NCI-H1694 treated with DMSO at 0.1 percent for 48 hours (cell line): ENCODE measurements at regions not wholly inside any gene's neighbourhood (a gene's known extent, or its start where the extent isn't known, plus 50 kb on each side); places are given as distances from the start of the nearest gene placed in this dataset.

Source experiments
- DNase-seq: peaks from one replicate; lab custom pipeline; 2025; lab: John Stamatoyannopoulos, UW

GRCh38 chr4:63619771-63620170 lies 789.5 kb downstream of the TECRL start:
- DNase-seq = peak; percentile 44

GRCh38 chr4:63618883-63619718 lies 790.1 kb downstream of the TECRL start:
- peak; percentile 73 for DNase-seq

- no peak for DNase-seq
Observed at GRCh38 chr4:63607169-63607872, 801.9 kb downstream of the TECRL start.

- no peak for DNase-seq
Observed at GRCh38 chr4:63589796-63590195, 819.5 kb downstream of the TECRL start.

- DNase-seq = no peak
Observed at GRCh38 chr4:63583561-63583960, 825.7 kb downstream of the TECRL start.

GRCh38 chr4:63583007-63583406 lies 826.2 kb downstream of the TECRL start:
- no peak for DNase-seq

- DNase-seq = no peak
Observed at GRCh38 chr4:63580796-63581475, 828.3 kb downstream of the TECRL start.

- DNase-seq = no peak
Observed at GRCh38 chr4:63578383-63578782, 830.9 kb downstream of the TECRL start.

GRCh38 chr4:63566658-63567057 lies 842.6 kb downstream of the TECRL start:
- no peak for DNase-seq

- DNase-seq = no peak
Observed at GRCh38 chr4:63563288-63564014, 845.8 kb downstream of the TECRL start.

- DNase-seq = no peak
Observed at GRCh38 chr4:63558709-63559108, 850.5 kb downstream of the TECRL start.

GRCh38 chr4:63556332-63556731 lies 852.9 kb downstream of the TECRL start:
- no peak for DNase-seq

- DNase-seq = no peak
Observed at GRCh38 chr4:63553123-63553522, 856.1 kb downstream of the TECRL start.

GRCh38 chr4:63541828-63542227 lies 867.4 kb downstream of the TECRL start:
- DNase-seq = no peak

GRCh38 chr4:63529581-63530337 lies 879.5 kb downstream of the TECRL start:
- DNase-seq = no peak

GRCh38 chr4:63528256-63528991 lies 880.8 kb downstream of the TECRL start:
- peak; percentile 23 for DNase-seq

- DNase-seq = no peak
Observed at GRCh38 chr4:63526251-63526650, 883.0 kb downstream of the TECRL start.

- no peak for DNase-seq
Observed at GRCh38 chr4:63524764-63525163, 884.5 kb downstream of the TECRL start.

GRCh38 chr4:63505714-63506460 lies 903.4 kb downstream of the TECRL start:
- DNase-seq = no peak

GRCh38 chr4:63493265-63493664 lies 916.0 kb downstream of the TECRL start:
- DNase-seq = no peak
